Stimulated activated CD8-positive, alpha-beta memory T cell treated with anti-CD3 and anti-CD28 coated beads, Interleukin-4, amount 100 ng/mL, for 24 hours (primary cell): ENCODE measurements at regions not wholly inside any gene's neighbourhood (a gene's known extent, or its start where the extent isn't known, plus 50 kb on each side); places are given as distances from the start of the nearest gene placed in this dataset.

Experiments
- DNase-seq: peaks from one replicate; pipeline ENCODE4 v3.0.0-alpha.2; 2020; ENCODE audit warnings: low read depth

DNA sequence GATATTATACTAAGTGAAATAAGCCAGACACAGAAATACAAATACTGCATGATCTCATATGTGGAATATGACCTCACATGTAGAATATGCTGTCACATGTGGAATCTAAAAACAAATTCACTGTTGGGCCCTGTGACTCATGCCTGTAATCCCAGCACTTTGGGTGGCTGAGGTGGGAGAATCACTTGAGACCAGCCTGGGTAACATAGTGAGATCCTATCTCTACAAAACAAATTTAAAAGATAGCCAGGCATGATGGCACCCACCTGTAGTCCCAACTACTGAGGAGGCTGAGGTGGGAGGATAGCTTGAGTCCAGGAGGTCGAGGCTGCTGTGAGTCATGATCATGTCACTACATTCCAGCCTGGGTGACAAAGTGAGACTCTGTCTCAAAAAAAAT is 160.3 kb downstream of the PTEN start:
- no peak for DNase-seq

DNA sequence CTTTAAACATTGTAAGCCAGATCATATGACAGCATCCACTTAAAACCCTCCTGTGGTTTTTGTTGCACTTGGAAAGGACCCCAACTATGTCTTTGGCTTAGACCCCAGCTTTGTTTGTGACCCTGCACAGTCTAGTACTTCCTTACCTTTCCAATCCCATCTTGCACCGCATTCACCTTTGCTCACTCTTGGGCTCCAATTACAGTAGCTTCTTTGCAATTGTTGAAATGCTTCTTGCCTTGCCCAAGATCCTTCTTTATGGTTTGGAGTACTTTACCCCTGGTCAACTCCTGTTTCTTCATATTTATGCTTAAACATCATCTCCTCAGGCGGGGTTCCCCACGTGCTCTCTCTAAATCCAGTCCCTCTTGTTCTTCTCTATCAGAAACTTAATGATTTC is 162.6 kb downstream of the PTEN start:
- DNase-seq = no peak

DNA sequence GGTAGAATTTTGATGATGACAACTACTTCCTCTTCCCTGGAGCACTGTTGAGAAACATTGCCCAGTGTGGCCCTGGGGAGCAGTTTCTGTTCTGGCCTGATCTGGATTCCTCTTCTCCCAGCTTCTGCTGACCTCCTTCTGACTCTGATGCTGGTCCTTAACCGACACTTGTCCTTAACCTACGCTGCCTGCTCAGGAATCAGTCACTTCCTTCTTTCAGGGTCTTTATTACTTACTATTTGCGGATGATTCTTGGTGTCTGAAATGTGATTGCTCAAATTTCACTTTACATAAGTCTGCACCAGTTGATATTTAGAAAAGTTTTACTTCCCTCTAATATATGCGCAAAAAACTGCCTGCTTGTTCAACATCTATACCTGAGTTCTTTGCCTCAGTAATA is 164.1 kb downstream of the PTEN start:
- DNase-seq = no peak

DNA sequence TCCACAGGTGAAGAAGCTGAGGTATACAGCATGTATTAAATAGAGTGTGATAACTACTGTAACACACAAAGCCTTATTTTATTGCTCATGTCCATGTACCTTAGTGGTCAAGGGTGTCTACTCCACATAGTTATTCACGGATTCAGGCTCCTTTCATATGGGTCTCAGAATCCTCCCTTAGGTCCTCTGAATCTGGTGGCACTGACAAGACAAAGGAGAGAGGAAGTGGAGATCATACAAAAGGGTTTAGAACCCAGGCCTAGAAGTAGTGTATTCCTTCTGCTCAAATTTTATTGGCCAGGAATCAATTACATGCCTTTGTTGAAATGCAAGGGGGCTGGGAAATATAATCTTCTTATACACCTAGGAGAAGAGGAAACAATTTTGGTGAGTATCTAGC is 164.6 kb downstream of the PTEN start:
- no peak for DNase-seq

DNA sequence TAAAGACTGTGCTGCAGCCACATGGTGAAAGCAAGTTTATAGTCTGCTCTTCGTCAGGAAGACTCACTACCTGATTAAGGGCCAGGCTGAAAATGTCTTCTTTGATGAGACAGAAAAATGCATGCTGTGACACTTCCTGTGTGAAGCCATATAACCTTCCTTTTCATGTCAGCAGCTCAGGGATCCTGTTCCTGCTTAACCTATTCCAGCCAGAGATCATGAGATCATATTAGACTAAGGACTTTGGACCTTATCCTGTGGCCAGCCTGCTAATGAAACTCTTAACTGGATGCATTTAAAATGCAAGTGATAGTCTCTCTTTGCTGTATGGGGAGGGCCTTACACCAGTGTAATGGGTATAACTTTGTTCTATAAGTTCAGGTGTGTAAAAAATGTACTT is 165.2 kb downstream of the PTEN start:
- DNase-seq = no peak

DNA sequence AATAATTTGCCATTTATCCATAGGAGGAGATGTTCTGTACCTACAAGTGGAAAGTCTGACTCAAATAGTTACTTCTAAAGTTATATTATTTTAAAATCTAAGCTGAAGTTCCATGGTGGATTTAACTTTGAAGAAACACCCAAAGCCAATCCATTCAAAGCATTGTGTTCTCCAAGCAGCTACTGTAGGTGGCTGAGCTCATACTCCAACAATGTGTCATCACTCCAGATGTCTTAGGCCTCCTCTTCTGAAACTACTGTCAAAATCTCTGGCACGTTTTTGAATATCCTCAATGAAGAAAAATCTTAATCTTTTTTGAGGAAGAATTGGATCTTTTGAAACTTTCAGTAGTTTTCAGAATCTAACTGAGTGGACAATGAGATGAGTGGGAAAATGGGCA is 169.1 kb downstream of the PTEN start:
- DNase-seq = no peak

DNA sequence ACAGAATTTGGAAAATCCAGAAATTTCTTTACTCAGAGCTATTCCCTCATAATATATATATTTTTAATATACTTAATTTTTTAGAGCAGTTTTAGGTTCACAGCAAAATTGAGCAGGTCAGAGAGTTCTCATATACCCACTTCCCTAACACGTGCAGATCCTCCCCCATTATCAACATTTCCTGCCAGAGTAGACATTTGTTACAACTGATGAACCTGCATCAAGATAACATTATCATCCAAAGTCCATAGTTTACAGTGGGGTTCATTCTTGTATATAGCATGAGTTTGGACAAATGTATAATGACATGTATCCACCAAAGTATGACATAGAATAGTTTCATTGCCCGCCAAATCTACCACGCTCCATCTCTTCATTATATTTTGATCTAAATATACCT is 170.0 kb downstream of the PTEN start:
- no peak for DNase-seq

DNA sequence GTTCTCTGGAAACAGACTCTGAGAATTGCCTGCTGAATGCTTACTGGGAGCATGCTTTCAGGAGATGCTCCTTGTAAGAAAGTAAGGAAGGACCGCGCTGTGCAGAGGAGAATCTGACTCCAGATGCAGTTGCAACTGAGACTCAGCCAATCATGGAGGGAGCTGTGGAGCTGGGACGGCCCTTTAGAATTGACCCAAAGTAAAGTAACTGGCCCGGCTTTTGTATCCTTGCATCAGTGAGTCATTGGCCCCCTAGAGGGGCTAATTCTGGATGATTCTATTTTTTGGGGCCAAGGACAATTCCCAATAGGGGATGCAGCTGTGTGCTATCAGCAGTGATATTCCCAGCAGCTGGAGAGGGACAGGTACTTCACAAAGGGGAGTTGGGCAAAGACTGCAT is 170.4 kb downstream of the PTEN start:
- DNase-seq = no peak

DNA sequence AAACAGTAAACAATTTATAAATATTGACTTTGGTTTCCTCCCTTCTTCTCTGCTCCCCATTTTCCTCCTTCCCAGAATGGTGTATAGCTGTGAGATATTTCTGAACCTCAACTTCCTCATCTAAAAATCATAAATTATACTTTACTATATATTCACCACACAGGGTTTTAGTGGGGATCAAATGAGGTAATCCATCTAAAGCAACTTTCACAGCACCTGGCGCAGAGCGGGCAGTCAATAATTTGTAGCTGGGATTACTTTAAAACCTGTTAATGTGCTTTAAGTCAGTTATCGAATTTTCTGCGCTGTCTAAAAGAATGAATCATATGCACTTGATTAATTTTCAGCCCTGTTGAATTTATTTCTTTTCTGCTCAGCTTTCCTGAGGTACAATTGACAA is 172.7 kb downstream of the PTEN start:
- DNase-seq = no peak

DNA sequence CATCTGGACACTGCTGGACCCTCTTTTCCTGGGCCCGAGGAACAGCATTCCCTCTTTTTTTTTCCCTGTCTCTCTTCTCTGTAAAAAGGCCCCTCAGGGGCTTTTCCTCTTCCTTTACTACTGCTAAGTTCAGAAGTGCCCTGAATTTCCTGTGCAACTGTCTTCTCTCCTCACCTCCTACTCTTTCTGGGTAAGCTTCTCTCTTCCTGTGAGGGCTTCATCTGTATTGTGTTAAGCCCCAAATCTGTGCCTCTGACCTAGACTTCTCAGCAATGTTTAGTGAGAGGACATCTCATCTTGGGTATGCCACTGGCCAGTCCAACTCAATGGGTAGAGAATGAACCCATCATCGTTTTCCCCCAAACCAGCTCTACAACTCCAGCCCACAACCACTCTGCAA is 174.2 kb downstream of the PTEN start:
- no peak for DNase-seq

DNA sequence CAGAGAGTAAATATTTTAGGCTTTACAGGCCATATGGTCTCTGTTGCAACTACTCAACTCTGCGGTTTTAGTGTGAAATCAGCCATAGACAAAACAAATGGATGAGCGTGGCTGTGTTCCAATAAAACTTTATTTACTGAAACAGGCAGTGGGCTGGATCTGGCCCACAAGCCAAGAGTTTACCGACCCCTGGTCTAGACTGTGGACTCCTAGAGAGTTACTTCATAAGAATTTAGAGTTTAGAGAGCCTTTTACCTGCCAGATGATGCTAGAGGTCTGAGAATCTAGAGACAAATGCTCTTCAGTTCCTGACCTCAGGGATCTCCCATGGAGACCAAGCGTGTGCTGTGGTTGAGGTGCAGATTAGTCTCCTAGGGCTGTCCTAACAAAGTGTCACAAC is 174.8 kb downstream of the PTEN start:
- DNase-seq = no peak

DNA sequence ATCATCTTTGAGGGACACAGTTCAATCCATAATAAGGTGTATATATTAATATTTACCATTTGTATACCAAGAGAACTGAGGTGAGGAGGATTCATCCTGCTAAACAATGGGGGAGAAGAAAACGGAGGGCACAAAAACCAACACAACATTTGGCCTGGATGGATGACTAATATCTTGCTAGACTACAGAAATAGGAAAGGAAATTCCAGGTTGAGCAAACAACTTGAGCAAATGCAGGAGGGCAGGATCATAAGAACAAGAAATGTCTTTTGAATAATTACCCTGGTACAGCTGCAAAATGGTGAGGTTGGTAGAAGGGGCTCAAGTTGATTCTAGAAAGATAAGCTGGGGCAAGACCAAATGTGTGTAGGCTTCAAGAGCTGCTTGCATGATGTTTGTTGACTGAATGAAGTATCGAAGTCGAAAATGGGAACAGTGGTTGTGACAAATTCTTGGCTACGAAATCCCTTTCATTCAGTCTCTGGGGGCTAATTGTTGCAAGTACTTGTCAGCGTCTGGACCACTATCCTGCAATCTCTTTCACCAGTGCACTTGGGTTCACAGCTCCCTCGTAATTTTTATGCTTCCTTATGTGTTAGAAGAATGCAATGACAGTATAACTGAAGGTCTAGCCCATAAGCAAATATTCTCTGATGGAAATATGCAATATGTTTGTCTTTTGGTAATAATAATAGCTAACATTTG is 176.2 kb downstream of the PTEN start:
- DNase-seq = no peak

DNA sequence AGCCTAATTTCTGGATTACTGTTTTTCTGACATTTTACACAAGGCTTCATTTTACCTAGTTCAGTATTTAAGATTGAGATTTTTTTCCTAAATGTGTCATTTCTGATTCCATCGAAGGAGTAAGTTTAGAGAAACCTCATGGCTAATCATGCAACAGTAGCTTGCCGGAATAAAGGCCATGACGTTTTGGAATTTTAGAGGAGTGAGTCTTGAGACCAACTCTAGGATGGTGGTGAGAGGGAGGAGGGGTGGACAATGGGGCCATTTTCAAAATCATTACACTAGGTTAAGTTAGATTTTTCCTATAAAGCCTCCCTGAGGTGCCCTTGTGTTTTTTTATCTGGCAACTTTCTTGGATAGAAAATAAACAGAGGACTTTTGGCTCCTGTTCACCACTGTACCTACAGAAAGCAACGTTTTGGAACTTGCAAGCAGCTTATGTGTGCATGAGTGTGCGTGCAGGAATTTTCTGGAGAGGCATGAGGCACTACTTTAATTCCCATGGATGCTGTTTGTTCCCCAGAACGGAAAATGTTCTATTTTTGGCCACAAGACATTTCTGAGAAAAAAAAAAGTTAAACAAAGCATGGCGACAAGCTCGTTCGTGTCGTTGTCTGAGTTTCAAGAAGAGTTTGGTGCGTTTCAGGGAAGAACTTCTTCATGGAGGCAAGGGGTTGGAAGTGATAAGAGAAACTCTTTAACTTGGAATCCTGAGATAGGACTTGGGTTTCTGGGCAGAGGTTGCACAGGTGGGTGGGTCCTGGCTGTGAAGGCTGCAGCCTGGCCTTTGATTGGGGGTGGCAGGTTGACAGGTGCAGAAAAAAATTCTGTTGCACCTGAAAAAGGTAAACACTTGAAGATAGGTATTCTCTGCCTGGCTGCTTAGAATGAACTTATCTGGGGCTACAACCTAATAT is 178.1 kb downstream of the PTEN start:
- no peak for DNase-seq

DNA sequence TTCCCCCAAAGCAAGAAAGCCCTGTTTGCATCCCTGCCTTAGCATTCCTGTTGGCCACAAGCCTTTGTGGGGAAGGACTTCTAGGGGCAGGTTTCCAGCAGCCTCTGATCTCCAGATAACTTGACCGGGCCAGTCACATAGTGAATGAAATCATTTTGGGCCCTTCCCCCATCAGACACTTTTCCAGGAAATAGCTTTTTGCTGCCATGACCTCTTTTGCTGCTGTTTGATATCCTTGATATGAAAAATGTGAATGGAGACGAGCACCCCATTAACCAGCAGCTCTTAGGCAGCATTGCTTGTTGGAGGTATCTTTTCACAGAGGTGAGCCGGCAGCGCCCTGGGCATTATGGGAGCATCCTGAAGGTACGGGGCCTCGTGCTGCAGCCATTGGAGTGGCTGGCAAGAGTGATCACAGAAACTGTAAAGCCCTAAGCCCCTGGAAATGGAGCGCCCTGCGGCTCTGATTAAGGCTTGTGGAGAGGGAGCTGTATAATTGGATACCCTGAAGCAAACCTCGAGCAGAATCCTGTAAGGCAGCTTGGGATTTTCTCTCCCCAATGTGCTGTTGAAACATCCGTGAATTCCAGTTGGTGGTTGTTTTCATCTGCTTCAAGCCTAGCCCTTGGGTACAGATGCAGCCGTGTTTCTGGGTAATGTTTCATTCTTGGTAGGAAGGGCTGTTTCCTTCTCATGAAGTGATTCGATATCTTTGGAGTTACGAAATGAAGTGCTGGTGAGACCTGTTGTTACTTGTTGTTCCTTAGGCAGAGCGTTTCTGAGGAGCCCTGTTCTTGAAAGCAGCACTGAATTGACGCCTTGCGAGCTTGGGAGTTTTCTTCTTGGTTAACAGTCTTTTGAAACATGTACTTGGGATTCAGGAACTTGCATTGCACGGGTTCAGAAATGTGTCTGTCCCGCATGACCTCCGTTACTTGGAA is 179.0 kb downstream of the PTEN start:
- no peak for DNase-seq

DNA sequence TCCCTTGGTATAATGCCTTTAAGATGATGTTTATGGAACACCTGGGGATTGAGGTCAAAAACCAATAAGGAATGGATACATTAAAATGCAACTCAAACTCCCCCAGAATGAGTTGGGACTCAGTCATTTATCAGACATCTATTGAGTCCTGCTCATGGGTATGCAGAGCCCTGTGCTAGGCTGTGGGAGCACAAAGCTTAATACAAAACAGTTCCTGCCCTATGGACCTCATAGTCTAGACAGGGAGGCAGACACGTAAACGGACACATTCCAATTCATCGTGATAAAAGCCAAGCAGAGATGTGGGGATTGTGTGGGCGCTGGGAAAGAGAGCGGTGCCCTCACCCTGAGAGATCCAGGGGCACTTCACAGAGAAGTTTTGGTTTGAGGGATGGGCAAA is 181.7 kb downstream of the PTEN start:
- no peak for DNase-seq

DNA sequence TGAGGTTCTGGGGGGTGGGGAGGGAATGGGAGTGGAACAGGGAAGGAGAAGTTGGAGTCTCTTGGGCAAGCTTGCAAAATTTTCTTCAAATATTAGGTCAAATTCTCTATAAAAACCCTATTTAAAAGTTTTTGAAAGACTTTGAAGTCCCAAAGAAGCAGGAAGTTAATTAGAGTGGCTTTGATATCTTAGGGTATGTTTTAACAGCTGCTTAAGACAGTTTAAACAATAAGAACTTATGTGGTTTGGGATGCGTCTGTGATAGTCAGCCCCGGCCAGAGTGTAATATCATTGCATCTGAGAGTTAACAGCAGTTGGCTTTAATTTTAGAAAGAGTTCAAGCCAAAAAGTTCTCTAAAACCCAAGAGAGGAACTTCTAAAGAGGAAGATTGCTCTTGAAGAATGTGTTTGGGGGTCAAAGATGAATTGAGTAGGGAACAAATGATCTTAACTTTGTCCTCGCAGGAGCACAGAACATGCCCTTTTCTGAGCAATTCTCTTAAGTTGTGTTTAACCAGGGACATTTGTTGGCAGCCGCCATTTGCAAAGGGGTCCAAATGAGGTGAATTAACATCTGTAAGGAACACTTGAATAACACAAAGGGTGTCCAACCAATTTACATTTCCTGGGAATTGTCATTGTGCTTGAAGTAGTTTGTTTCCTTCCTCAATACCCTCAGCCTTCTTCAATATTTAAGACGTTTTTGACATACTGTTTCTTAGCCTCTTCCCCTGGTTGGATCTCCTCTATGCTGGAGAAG is 182.4 kb downstream of the PTEN start:
- no peak for DNase-seq

DNA sequence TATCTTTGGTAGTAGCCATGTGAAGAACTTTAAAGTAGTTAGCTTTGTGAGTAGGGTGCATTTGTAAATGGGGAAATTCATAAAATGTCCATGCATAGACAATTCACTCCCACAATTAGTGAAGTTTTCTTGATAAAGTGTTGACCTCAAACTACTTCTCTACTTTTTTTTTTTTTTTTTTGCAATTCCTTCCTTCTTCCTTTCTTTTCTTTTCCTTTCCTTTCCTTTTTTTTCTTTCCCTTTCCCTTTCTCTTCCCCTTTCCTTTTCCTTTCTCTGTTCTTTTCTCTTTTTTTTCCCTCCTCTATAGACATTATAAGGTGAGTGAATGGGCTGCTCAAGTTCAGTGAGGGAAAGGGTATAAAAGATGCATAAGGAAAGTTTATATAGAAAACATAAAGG is 184.2 kb downstream of the PTEN start:
- DNase-seq = no peak

DNA sequence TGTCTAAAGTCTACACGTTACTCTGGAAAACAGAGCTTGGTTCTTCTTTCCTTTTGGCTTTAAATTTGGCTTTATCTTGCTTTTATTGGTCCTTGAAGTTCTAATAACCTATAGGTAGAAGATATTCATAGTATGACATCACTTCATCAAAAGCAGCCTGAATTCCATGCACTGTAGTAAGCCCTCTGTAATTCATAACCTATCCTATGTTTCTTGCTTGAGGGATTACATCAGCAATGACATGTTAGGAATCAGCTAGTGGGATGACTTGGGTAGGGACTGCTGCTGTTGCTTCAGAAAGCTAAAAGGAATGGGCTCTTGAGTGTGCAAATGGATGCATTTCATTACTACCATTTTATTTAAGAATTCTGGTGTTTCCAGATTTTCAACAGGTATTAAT is 184.9 kb downstream of the PTEN start:
- DNase-seq = no peak

DNA sequence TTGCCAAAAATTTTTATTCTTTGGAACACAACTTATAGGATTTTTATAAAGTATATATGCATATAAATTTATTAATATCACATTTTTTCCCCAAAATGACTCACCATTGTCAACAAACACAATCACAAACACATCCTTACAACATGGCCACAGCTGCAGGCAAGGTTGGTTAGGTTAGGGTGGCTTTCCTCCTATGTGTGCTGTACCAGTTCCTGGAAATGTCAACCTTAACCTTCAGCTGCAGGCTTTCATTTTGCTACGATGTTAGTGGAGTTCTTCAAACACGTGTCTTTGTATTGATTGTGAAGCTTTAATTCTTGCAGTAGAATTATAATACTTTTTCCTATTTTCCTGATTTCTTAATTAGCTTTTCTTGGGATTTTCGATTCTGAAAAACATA is 185.8 kb downstream of the PTEN start:
- no peak for DNase-seq

DNA sequence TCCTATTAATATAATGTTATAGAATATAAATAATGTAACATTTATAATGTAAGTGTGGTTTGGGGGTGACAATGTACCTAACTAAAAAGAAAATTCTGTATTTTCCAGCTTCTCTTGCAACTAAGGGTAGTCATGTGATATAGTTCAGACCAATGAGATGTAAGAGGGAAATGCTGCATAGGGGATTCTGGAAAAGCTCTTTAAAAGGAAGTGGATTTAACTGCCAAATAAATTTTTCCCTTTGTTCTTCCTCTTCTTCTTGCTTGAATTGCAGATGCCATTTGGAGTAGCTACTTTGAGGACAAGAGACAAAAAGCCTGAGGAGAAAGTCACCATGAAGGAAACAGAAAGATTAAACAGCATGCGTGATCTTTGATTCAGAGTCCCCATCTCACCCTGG is 194.3 kb downstream of the PTEN start:
- DNase-seq = no peak

DNA sequence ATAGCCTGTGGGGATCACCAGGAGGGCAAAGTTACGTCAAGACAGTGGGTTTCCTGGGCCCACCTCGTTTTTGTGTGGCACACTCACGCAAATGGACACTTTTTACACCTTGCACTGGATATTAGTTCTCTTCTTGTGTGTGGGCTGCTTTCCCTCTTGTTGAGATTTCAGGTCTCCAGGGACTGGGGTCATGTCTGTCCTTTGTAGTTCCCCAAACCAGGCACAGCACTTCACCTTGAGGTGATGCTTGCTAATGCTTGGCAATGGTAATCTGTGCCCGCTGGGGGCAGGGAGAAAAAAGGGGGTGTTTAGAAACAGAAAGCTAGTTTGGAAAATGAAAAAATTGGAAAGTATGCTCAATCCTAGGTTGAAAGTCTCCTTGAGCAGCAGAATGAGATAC is 195.3 kb downstream of the PTEN start:
- no peak for DNase-seq

DNA sequence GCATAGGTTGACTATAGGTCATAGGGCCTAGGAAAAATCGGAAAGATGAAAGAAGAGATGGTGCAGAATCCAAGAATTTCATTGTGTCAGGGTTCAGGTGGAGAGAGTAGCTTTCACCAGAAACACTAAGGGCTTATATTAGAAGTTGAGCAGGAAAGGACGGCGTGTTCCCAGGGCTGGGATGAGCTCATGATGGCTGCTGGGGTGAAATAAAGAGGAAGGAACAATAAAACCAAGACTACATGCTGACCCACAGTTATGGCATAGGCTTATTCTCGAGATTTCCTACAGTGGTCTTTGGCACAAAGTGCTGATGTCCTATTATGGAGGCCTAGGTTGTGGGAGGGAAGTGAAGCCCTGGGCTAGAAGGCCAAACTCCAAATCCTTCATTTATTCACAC is 195.8 kb downstream of the PTEN start:
- DNase-seq = no peak
